ENCODE measurements at regions not wholly inside any gene's neighbourhood (a gene's known extent, or its start where the extent isn't known, plus 50 kb on each side); places are given as distances from the start of the nearest gene placed in this dataset.

GRCh38 chr9:87087197-87087596 is 139.9 kb upstream of the GAS1 start:
- DNase-seq = no peak
- no peaks in the 10 kb centered on the region for H3K36me3 ChIP-seq
- no peak overlapping the region for H3K4me3 ChIP-seq
- no peak overlapping the region for H3K9ac ChIP-seq (ENCODE audit: low read depth in 2 of 2, low read length in 2 of 2)
- no peak for TF ChIP-seq CTCF (IDR thresholded peaks at IDR 0.05)
- no peak overlapping the region for H3K27ac ChIP-seq
- H3K9me3 ChIP-seq = no peaks in the 10 kb centered on the region
- intact Hi-C loops (cut with DNase I) = loop anchor here (2.0 kb wide), 1 partner anchor 20 kb away; no protein-coding TSS in a partner anchor
- no peaks in the 10 kb centered on the region for H3K27me3 ChIP-seq
- H3K4me1 ChIP-seq = no peaks in the 10 kb centered on the region

GRCh38 chr9:87088192-87088591 is 140.9 kb upstream of the GAS1 start:
- H3K4me1 ChIP-seq = no peaks in the 10 kb centered on the region
- intact Hi-C loops (cut with DNase I) = no loop called here
- no peak for TF ChIP-seq CTCF (IDR thresholded peaks at IDR 0.05)
- H3K4me3 ChIP-seq = no peak overlapping the region
- no peaks in the 10 kb centered on the region for H3K9me3 ChIP-seq
- no peak overlapping the region for H3K27ac ChIP-seq
- H3K36me3 ChIP-seq = no peaks in the 10 kb centered on the region
- no peaks in the 10 kb centered on the region for H3K27me3 ChIP-seq
- no peak for DNase-seq
- no peak overlapping the region for H3K9ac ChIP-seq (ENCODE audit: low read depth in 2 of 2, low read length in 2 of 2)

GRCh38 chr9:87088621-87089365 is 141.5 kb upstream of the GAS1 start:
- DNase-seq = no peak
- no peak overlapping the region for H3K9ac ChIP-seq (ENCODE audit: low read depth in 2 of 2, low read length in 2 of 2)
- no peaks in the 10 kb centered on the region for H3K4me1 ChIP-seq
- H3K36me3 ChIP-seq = no peaks in the 10 kb centered on the region
- no peaks in the 10 kb centered on the region for H3K27me3 ChIP-seq
- H3K9me3 ChIP-seq = no peaks in the 10 kb centered on the region
- TF ChIP-seq CTCF (IDR thresholded peaks at IDR 0.05) = no peak
- H3K4me3 ChIP-seq = no peak overlapping the region
- H3K27ac ChIP-seq = no peak overlapping the region
- intact Hi-C loops (cut with DNase I) = no loop called here

GRCh38 chr9:87089506-87089905 is 142.2 kb upstream of the GAS1 start:
- intact Hi-C loops (cut with DNase I) = no loop called here
- Histone ChIP-seq H3K36me3 (no peaks in the 10 kb centered on the region), H3K9me3 (no peaks in the 10 kb centered on the region), H3K27me3 (no peaks in the 10 kb centered on the region), H3K4me3 (no peak overlapping the region), H3K9ac (ENCODE audit: low read depth in 2 of 2, low read length in 2 of 2) (no peak overlapping the region), H3K27ac (no peak overlapping the region), H3K4me1 (no peaks in the 10 kb centered on the region)
- TF ChIP-seq CTCF (IDR thresholded peaks at IDR 0.05) = no peak
- no peak for DNase-seq

- no peak for TF ChIP-seq CTCF (IDR thresholded peaks at IDR 0.05)
- no peak overlapping the region for H3K4me3 ChIP-seq
These were observed 142.6 kb upstream of the GAS1 start for GRCh38 chr9:87089929-87090328.

More at GRCh38 chr9:87089929-87090328, 142.6 kb upstream of the GAS1 start:
- Histone ChIP-seq H3K27me3 (no peaks in the 10 kb centered on the region), H3K27ac (no peak overlapping the region), H3K9ac (ENCODE audit: low read depth in 2 of 2, low read length in 2 of 2) (no peak overlapping the region), H3K36me3 (no peaks in the 10 kb centered on the region), H3K9me3 (no peaks in the 10 kb centered on the region), H3K4me1 (no peaks in the 10 kb centered on the region)
- DNase-seq = no peak
- intact Hi-C loops (cut with DNase I) = no loop called here
